ENCODE measurements at regions not wholly inside any gene's neighbourhood (a gene's known extent, or its start where the extent isn't known, plus 50 kb on each side); places are given as distances from the start of the nearest gene placed in this dataset.

- Histone ChIP-seq H3K36me3 (no peaks in the 10 kb centered on the region), H3K27ac (no peak overlapping the region), H3K4me3 (no peak overlapping the region), H3K27me3 (no peaks in the 10 kb centered on the region), H3K9me3 (no peaks in the 10 kb centered on the region), H3K4me1 (no peaks in the 10 kb centered on the region)
- DNase-seq = no peak
- ATAC-seq = no peak
- intact Hi-C loops (cut with DNase I) = no loop called here
- TF ChIP-seq CTCF (IDR thresholded peaks at IDR 0.05) (no peak), POLR2A (IDR thresholded peaks at IDR 0.05) (no peak)
- 90% methylated on average over 2 of the region's 2 CpGs for WGBS (ENCODE audit: insufficient coverage, low coverage, low lambda C conversion rate, missing lambda C conversion rate)
Measured at GRCh38 chr10:78383378-78384048, 349.9 kb downstream of the RPS24 start.

- no peaks in the 10 kb centered on the region for H3K4me1 ChIP-seq
- TF ChIP-seq CTCF (IDR thresholded peaks at IDR 0.05) = no peak
- no peak for TF ChIP-seq POLR2A (IDR thresholded peaks at IDR 0.05)
- no peak for ATAC-seq
- no peak overlapping the region for H3K27ac ChIP-seq
- no peaks in the 10 kb centered on the region for H3K36me3 ChIP-seq
- DNase-seq = no peak
- intact Hi-C loops (cut with DNase I) = no loop called here
- H3K9me3 ChIP-seq = no peaks in the 10 kb centered on the region
- H3K4me3 ChIP-seq = no peak overlapping the region
- 83% methylated on average over 1 of the region's 1 CpG for WGBS (ENCODE audit: insufficient coverage, low coverage, low lambda C conversion rate, missing lambda C conversion rate)
- no peaks in the 10 kb centered on the region for H3K27me3 ChIP-seq
Measured at GRCh38 chr10:78384049-78384431, 350.4 kb downstream of the RPS24 start.

- intact Hi-C loops (cut with DNase I) = no loop called here
- WGBS (ENCODE audit: insufficient coverage, low coverage, low lambda C conversion rate, missing lambda C conversion rate) = 80% methylated on average over 3 of the region's 5 CpGs
- Histone ChIP-seq H3K9me3 (no peaks in the 10 kb centered on the region), H3K36me3 (no peaks in the 10 kb centered on the region), H3K4me3 (no peak overlapping the region), H3K27ac (no peak overlapping the region), H3K27me3 (no peaks in the 10 kb centered on the region), H3K4me1 (no peaks in the 10 kb centered on the region)
- DNase-seq (no peak), ATAC-seq (no peak)
- TF ChIP-seq POLR2A (IDR thresholded peaks at IDR 0.05) = no peak
Measured at GRCh38 chr10:78385599-78385998, 351.9 kb downstream of the RPS24 start.

GRCh38 chr10:78386509-78386908 is 352.8 kb downstream of the RPS24 start:
- intact Hi-C loops (cut with DNase I) = no loop called here
- DNase-seq = no peak

More at GRCh38 chr10:78386509-78386908, 352.8 kb downstream of the RPS24 start:
- 75% methylated on average over 3 of the region's 5 CpGs for WGBS (ENCODE audit: insufficient coverage, low coverage, low lambda C conversion rate, missing lambda C conversion rate)
- Histone ChIP-seq H3K36me3 (no peaks in the 10 kb centered on the region), H3K4me1 (no peaks in the 10 kb centered on the region), H3K27me3 (no peaks in the 10 kb centered on the region), H3K9me3 (no peaks in the 10 kb centered on the region), H3K27ac (no peak overlapping the region), H3K4me3 (no peak overlapping the region)
- TF ChIP-seq POLR2A (IDR thresholded peaks at IDR 0.05) (no peak), CTCF (IDR thresholded peaks at IDR 0.05) (no peak)
- no peak for ATAC-seq

All from right lobe of liver (tissue), 6 donors.